Gastroesophageal sphincter (tissue), 4 donors: ENCODE measurements at regions not wholly inside any gene's neighbourhood (a gene's known extent, or its start where the extent isn't known, plus 50 kb on each side); places are given as distances from the start of the nearest gene placed in this dataset.

Experiments
- ATAC-seq: fragments of 150-250 bp; one replicate; pipeline ENCODE4 v1.9.1; 2016; ENCODE audit warnings: mild to moderate bottlenecking, moderate library complexity
- H3K27ac ChIP-seq, 4 donors: fragments of 200-600 bp; sonication (generic) in 3 of 4; 1 replicate in 3 of 4; 2 replicates in 1 of 4; pipeline ENCODE4 v1.5.1; 2016 to 2019
- H3K27me3 ChIP-seq: fragments of 200-600 bp; sonication (generic); one replicate; pipeline ENCODE4 v1.5.1; 2019
- H3K36me3 ChIP-seq, 2 donors: fragments of 200-600 bp; sonication (generic); one replicate each; pipeline ENCODE4 v1.5.1; 2019; ENCODE audit warnings: control low read depth in 1 of 2
- H3K4me1 ChIP-seq, 3 donors: fragments of 200-600 bp; sonication (generic); 1 replicate in 2 of 3; 2 replicates in 1 of 3; pipeline ENCODE4 v1.5.1; 2016 to 2019; ENCODE audit warnings: control low read depth in 2 of 3
- H3K4me3 ChIP-seq, 2 donors: fragments of 200-600 bp; sonication (generic); one replicate each; pipeline ENCODE4 v1.5.1; 2019; ENCODE audit warnings: mild to moderate bottlenecking in 1 of 2, moderate library complexity in 1 of 2
- H3K9me3 ChIP-seq, 3 donors: fragments of 200-600 bp; sonication (generic); one replicate each; pipeline ENCODE4 v1.5.1; 2017 to 2019; ENCODE audit warnings: control low read depth in 2 of 3
- CTCF ChIP-seq, 4 experiments: fragments of 200-600 bp in 2 of 4; fragments of 450-650 bp in 2 of 4; sonication (generic) in 1 of 4; IDR thresholded peaks; one replicate each; pipeline ENCODE4 v1.5.1; 2017 to 2019; ENCODE audit warnings: antibody characterized with exemption in 4 of 4, mild to moderate bottlenecking in 2 of 4, moderate library complexity in 2 of 4
- EP300 ChIP-seq: sonication (generic); formaldehyde crosslinking; IDR thresholded peaks from one replicate; pipeline ENCODE4 v1.6.1; 2017; ENCODE audit warnings: antibody characterized with exemption, mild to moderate bottlenecking
- POLR2A ChIP-seq, 2 donors: fragments of 450-650 bp; IDR thresholded peaks; one replicate each; pipeline ENCODE4 v1.6.1; 2017; ENCODE audit warnings: antibody characterized with exemption in 2 of 2, mild to moderate bottlenecking in 2 of 2, moderate library complexity in 1 of 2
- POLR2AphosphoS5 ChIP-seq: sonication (generic); formaldehyde crosslinking; IDR thresholded peaks from one replicate; pipeline ENCODE4 v1.6.1; 2017; ENCODE audit warnings: antibody characterized with exemption
- WGBS, 2 donors: methylation state at CpG; one replicate each; pipeline ENCODE4 v1.1.5; 2018; ENCODE audit warnings: low coverage in 1 of 2; 5-methylcytosine and 5-hydroxymethylcytosine counted together

GRCh38 chr6:138722425-138723371 lies 50.9 kb upstream of the CCDC28A start:
- H3K9me3 ChIP-seq: no peaks in the 10 kb centered on the region
- H3K4me3 ChIP-seq: no peak overlapping the region
- H3K4me1 ChIP-seq: peaks cover 0 to 7% (median 0%) of the 10 kb centered on the region in 3 donors
- no peaks in the 10 kb centered on the region for H3K27me3 ChIP-seq
- 83 to 96% methylated on average over 3 of the region's 4 CpGs for WGBS, 2 donors
- TF ChIP-seq POLR2A (IDR thresholded peaks at IDR 0.05) (no peak), CTCF (IDR thresholded peaks at IDR 0.05) (no peak), EP300 (no peak), POLR2AphosphoS5 (no peak)
- no peaks in the 10 kb centered on the region for H3K36me3 ChIP-seq
- ATAC-seq: no peak
- H3K27ac ChIP-seq: no peak overlapping the region
